Suppressor macrophage treated with lipopolysaccharide for 4 hours (primary cell): ENCODE measurements at regions not wholly inside any gene's neighbourhood (a gene's known extent, or its start where the extent isn't known, plus 50 kb on each side); places are given as distances from the start of the nearest gene placed in this dataset.

Experiments
- DNase-seq: peaks from one replicate; pipeline ENCODE4 v3.0.0-alpha.2; 2020

DNA sequence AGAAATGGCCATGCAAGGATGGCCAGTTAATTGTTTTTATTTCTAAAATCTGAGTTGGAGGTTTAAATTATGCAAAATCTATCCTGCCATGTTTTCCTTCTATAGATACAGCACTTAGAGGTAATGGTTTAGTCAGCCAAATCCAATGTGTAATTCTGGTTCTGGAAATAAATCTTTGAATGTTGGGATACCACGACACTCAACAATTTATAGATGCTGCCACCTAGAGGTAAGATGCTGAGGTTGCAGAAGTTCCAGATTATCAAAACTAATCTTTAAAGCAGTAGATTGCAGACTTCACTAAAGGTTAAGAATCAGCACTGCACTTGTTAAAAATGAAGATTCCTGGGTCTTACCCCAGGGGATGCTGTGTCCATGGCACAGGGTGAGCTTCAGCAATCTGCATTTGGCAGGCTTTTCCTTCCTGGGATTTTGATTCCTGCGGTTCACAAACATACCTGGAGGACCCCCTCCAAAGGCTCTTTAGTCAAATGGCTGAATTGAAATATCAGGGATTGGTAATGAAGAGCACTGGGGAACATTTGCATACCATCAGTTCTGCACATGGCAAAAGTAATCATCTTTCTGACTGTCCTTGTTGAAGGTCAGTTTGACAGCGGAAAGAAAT is 53.4 kb upstream of the ANO4 start:
- DNase-seq: peak; percentile 37

DNA sequence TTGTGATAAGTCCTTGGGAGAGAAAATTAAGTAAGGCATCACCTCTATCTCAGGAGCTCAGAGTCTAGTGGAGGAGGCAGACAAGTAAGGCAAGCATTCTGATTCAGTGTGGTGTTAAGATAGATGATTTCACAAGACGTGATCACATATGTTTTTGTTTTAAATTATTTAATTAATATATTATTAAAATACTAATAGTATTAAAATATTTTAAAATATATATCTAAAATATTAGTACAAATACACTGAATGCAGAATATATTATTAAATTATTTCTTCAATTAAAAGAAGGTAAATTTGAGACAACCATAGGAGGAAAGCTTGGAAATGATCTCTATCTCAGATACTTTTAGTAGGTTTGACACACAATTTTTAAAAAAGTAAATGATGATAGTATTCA is 51.5 kb upstream of the ANO4 start:
- no peak for DNase-seq
